NB4 (cell line): ENCODE measurements at regions not wholly inside any gene's neighbourhood (a gene's known extent, or its start where the extent isn't known, plus 50 kb on each side); places are given as distances from the start of the nearest gene placed in this dataset.

Source experiments
- CTCF ChIP-seq: IDR thresholded peaks from one replicate; pipeline ENCODE4 v1.5.1; 2012; ENCODE audit warnings: low read depth, low read length
- MYC ChIP-seq: IDR thresholded peaks from 2 replicates; pipeline ENCODE4 v1.6.1; 2011; ENCODE audit warnings: low read depth, low read length
- POLR2A ChIP-seq: IDR thresholded peaks from 2 replicates; pipeline ENCODE4 v1.6.1; 2011; ENCODE audit warnings: mild to moderate bottlenecking; ENCODE audit not compliant: insufficient read length; ENCODE audit errors: extremely low read depth

GRCh38 chr9:86643946-86644674 lies 289.9 kb upstream of the TUT7 start:
- TF ChIP-seq CTCF = no peak
- TF ChIP-seq POLR2A = no peak
- no peak for TF ChIP-seq MYC
